CD4-positive, alpha-beta T cell treated with Interleukin-4 for 1 hour (primary cell): ENCODE measurements at regions not wholly inside any gene's neighbourhood (a gene's known extent, or its start where the extent isn't known, plus 50 kb on each side); places are given as distances from the start of the nearest gene placed in this dataset.
"Not testable (repeated sequence)": the region's sequence is repeated elsewhere in the genome, so short reads cannot be mapped to it uniquely, and the experiment has no call there.

Experiments
- DNase-seq, 2 donors: peaks; one replicate each; pipeline ENCODE4 v3.0.0-alpha.2; 2020 to 2022

GRCh38 chr9:82761027-82761426 is 301.9 kb downstream of the RASEF start:
- DNase-seq: no peak

- DNase-seq: no peak
Observed at GRCh38 chr9:82761956-82762355, 301.0 kb downstream of the RASEF start.

GRCh38 chr9:82763656-82764055 is 299.3 kb downstream of the RASEF start:
- no peak for DNase-seq

GRCh38 chr9:82764061-82764668 is 298.8 kb downstream of the RASEF start:
- DNase-seq: no peak

- not testable (repeated sequence) for DNase-seq
Observed at GRCh38 chr9:82774707-82775231, 288.2 kb downstream of the RASEF start.

- DNase-seq: no peak
Observed at GRCh38 chr9:82776508-82776907, 286.4 kb downstream of the RASEF start.

GRCh38 chr9:82777366-82777765 is 285.6 kb downstream of the RASEF start:
- DNase-seq: no peak

GRCh38 chr9:82778923-82779322 is 284.0 kb downstream of the RASEF start:
- not testable (repeated sequence) for DNase-seq

GRCh38 chr9:82780017-82780416 is 282.9 kb downstream of the RASEF start:
- no peak for DNase-seq

GRCh38 chr9:82781921-82782392 is 281.0 kb downstream of the RASEF start:
- DNase-seq: no peak

- no peak for DNase-seq
Observed at GRCh38 chr9:82783045-82783444, 279.9 kb downstream of the RASEF start.

GRCh38 chr9:82784589-82784988 is 278.4 kb downstream of the RASEF start:
- no peak for DNase-seq

- DNase-seq: no peak
Observed at GRCh38 chr9:82789155-82789824, 273.7 kb downstream of the RASEF start.

GRCh38 chr9:82790875-82791274 is 272.1 kb downstream of the RASEF start:
- DNase-seq: no peak

- no peak for DNase-seq
Observed at GRCh38 chr9:82791692-82792091, 271.2 kb downstream of the RASEF start.

- DNase-seq: no peak
Observed at GRCh38 chr9:82797534-82797933, 265.4 kb downstream of the RASEF start.

GRCh38 chr9:82799286-82799685 is 263.7 kb downstream of the RASEF start:
- no peak for DNase-seq

- no peak for DNase-seq
Observed at GRCh38 chr9:82805027-82805426, 257.9 kb downstream of the RASEF start.

GRCh38 chr9:82808478-82808877 is 254.5 kb downstream of the RASEF start:
- DNase-seq: no peak

- DNase-seq: no peak
Observed at GRCh38 chr9:82810915-82811314, 252.0 kb downstream of the RASEF start.

GRCh38 chr9:82819260-82819659 is 243.7 kb downstream of the RASEF start:
- DNase-seq: no peak

- no peak for DNase-seq
Observed at GRCh38 chr9:82820186-82820585, 242.8 kb downstream of the RASEF start.

GRCh38 chr9:82829818-82830217 is 233.1 kb downstream of the RASEF start:
- DNase-seq: no peak

- DNase-seq: no peak
Observed at GRCh38 chr9:82865524-82865923, 197.4 kb downstream of the RASEF start.
